ENCODE measurements at regions not wholly inside any gene's neighbourhood (a gene's known extent, or its start where the extent isn't known, plus 50 kb on each side); places are given as distances from the start of the nearest gene placed in this dataset.
"Not testable (repeated sequence)": the region's sequence is repeated elsewhere in the genome, so short reads cannot be mapped to it uniquely, and the experiment has no call there.

DNA sequence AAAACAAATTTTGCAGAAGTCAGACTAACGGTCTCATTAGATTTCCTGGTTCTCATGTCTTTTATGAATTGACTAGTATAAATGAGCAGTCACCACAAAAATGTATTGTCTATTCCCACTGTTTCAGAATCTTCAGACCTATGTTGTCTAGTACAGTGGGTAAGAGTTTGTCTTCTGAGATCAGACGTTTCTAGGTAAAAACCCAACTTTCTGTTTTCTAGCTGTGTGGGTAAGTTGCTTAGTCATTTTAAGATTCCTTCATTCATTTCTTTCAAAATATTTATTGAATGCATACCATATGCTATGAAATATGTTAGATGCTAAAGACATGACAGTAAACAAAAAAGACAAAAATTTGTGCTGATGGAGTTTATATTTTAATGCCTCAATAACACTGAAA lies 156.3 kb downstream of the POLR1F start:
- no peak overlapping the region for H3K4me3 ChIP-seq (replicated peaks; ENCODE audit: low read depth, low read length)
- no peak for DNase-seq (ENCODE audit: extremely low read depth, low read depth)
- TF ChIP-seq, protein P1, sequence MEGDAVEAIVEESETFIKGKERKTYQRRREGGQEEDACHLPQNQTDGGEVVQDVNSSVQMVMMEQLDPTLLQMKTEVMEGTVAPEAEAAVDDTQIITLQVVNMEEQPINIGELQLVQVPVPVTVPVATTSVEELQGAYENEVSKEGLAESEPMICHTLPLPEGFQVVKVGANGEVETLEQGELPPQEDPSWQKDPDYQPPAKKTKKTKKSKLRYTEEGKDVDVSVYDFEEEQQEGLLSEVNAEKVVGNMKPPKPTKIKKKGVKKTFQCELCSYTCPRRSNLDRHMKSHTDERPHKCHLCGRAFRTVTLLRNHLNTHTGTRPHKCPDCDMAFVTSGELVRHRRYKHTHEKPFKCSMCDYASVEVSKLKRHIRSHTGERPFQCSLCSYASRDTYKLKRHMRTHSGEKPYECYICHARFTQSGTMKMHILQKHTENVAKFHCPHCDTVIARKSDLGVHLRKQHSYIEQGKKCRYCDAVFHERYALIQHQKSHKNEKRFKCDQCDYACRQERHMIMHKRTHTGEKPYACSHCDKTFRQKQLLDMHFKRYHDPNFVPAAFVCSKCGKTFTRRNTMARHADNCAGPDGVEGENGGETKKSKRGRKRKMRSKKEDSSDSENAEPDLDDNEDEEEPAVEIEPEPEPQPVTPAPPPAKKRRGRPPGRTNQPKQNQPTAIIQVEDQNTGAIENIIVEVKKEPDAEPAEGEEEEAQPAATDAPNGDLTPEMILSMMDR (IDR thresholded peaks at IDR 0.05; ENCODE audit: low read depth, low read length, missing control alignments), result no peak

DNA sequence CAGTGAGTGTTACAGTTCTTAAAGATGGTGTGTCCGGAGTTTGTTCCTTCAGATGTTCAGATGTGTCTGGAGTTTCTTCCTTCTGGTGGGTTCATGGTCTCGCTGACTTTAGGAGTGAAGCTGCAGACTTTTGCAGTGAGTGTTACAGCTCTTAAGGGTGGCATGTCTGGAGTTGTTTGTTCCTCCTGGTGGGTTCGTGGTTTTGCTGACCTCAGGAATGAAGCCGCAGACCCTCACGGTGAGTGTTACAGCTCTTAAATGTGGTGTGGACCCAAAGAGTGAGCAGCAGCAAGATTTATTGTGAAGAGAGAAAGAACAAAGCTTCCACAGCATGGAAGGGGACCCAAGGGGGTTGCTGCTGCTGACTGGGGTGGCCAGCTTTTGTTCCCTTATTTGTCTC lies 159.6 kb downstream of the POLR1F start:
- not testable (repeated sequence) for H3K4me3 ChIP-seq (replicated peaks; ENCODE audit: low read depth, low read length); DNase-seq (ENCODE audit: extremely low read depth, low read depth)

DNA sequence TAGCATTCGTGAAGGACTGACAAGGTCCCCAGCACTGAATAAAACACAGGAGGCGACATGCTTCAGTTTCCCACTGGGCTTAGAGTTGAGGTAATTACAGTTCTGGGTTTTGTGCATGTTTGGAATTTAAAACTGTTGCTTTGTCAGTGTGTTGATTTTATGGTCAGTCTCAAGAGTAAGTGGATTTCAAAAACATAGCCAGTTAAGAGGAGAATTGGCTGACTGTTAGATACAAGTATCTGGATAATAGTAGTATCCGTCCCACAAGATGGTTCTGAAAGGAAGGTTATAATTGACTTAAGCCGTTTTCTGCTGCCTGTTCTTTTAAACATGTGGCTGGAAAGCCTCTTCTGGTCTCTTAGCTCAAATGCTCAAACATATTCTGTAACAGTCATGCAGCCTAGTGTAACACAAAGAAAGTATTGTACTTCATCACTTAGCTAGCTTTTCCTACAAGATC lies 170.9 kb downstream of the POLR1F start:
- TF ChIP-seq, protein P1 (IDR thresholded peaks at IDR 0.05; ENCODE audit: low read depth, low read length, missing control alignments), result no peak
- DNase-seq (ENCODE audit: extremely low read depth, low read depth), result no peak
- no peak overlapping the region for H3K4me3 ChIP-seq (replicated peaks; ENCODE audit: low read depth, low read length)

DNA sequence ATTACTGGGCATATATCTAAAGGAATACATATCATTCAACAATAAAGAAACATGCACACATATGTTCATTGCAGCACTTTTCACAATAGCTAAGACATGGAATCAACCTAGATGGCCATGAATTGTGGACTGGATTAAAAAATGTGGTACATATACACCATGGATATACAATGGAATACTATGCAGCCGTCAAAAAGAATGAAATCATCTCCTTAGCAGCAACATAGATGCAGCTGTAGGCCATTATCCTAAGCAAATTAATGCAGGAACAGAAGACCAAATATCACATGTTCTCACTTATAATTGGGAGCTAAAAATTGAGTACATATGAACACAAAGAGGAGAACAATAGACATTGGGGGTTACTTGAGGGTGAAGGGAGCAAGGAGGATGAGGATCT lies 175.6 kb downstream of the POLR1F start:
- TF ChIP-seq, protein P1 (IDR thresholded peaks at IDR 0.05; ENCODE audit: low read depth, low read length, missing control alignments), result no peak

DNA sequence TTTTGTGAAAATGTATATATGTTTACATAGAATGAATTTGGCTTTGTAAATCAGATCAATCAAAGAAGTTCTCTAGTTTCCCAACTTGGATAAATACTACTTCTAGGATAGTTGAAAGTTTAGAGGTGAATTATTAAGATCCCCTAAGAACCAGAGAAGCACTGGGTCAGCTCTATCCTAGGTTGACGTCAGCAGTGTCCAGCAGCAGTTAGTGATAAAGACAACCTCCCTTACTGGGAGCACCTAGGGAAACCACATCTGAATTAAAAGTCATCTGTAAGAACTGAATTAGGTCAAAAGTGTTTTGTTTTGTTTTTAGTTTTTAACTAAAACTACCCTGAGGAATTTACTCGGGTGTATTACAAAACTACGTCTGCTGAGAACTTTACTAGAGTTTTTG lies 178.0 kb downstream of the POLR1F start:
- TF ChIP-seq, protein P1 (IDR thresholded peaks at IDR 0.05; ENCODE audit: low read depth, low read length, missing control alignments), result no peak
- no peak for DNase-seq (ENCODE audit: extremely low read depth, low read depth)
- no peak overlapping the region for H3K4me3 ChIP-seq (replicated peaks; ENCODE audit: low read depth, low read length)

More for the DNA sequence above, 175.6 kb downstream of the POLR1F start:
- no peak overlapping the region for H3K4me3 ChIP-seq (replicated peaks; ENCODE audit: low read depth, low read length)
- DNase-seq (ENCODE audit: extremely low read depth, low read depth), result no peak

DNA sequence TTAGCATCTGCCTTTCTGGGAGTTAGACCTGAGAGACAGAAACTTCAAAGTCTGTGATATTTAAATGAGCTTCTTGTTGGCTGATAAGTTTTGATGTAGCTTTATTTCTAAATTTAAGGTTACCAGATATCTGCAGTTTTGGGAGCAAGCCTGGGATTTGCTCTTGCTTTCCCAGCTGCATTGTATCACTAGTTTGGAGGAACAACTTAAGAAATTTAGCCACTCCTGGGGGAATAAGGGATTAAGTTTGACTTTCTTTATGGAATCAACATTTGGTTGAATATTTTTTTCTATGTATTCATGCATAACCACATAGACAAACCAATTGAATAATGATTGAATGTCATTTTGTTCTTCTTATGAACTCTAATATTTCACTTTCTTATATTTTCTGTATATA lies 178.6 kb downstream of the POLR1F start:
- H3K4me3 ChIP-seq (replicated peaks; ENCODE audit: low read depth, low read length), result no peak overlapping the region
- TF ChIP-seq, protein P1 (IDR thresholded peaks at IDR 0.05; ENCODE audit: low read depth, low read length, missing control alignments), result no peak
- DNase-seq (ENCODE audit: extremely low read depth, low read depth), result no peak

DNA sequence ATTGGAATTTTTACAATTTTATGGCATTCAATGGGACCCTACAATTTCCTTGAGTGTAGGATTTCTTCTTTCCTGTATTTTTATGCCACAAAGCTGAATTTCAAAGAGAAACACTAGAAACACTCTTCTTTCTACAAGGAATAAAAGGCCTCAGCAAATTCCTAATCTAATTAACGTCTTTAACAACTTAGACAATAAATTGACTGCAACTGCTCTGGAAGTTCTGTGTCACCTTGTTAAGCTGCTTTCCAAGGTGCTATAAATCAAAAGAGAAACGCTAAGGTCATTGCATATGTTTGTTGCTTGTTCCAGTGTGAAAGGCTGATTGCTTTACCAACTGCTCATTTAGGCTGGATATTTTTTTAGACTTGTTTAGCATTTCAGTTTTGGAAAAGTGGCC lies 182.2 kb downstream of the POLR1F start:
- no peak for DNase-seq (ENCODE audit: extremely low read depth, low read depth)
- no peak overlapping the region for H3K4me3 ChIP-seq (replicated peaks; ENCODE audit: low read depth, low read length)
- TF ChIP-seq, protein P1 (IDR thresholded peaks at IDR 0.05; ENCODE audit: low read depth, low read length, missing control alignments), result no peak

Measured in HFF-Myc (cell line).